ENCODE measurements at regions not wholly inside any gene's neighbourhood (a gene's known extent, or its start where the extent isn't known, plus 50 kb on each side); places are given as distances from the start of the nearest gene placed in this dataset.

DNA sequence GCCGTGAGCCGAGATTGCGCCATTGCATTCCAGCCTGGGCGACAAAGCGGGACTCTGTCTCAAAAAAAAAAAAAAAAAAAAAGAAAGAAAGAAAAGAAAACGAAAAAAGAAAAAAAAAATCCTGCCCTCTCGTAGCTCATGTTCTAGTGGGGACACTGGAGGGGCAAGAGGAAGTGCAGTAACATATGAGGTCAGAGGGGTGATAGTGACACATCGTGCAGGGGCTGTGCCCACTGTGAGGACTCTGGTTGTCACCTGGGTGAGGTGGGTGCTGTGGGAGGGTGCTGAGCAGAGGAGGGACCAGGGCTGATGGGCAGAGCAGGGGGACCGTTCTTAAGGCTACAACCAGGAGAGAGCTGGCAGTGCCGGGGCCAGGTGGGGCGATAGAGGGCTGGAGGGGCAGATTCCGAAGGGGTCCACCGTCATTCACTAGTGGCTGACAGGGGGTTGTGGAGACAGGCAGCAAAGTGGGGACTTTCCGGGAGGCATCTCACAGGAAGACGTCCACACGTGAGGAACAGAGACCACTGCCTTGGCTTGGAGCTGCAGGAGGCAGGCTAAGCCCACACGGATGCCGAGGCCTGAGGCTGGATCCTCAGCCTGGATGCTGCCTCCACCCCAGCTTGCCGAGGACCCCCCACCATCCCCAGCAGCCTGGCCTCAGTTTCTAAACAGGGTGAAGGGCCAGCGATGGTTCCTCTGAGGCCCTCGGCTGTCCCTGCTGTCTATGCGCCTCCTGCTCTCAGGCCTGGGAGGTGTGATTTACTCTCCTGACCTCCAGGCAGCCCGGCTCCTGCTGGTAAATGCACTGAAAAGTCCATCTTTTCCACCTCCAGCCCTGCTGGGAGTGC is 154.3 kb upstream of the IQSEC1 start:
- DNase-seq (ENCODE audit: low read depth), result no peak

DNA sequence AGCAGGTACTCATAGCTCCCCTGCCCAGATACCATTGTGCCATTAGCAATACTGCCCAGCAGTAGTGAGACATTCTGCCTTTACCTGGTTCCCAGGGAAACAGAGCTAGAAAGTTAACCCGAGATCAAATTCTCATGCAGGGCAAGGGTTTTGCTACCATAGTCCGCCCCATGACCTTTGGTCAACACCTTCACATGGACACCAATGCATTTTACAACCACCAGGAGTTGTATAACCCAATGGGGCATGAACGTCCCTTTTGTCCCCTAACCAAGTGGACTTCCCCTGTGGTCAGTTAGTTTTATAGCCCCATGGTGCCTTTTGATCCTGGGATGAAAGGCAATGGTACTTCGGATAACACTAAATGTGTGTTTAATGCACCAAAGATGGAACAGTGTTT is 151.7 kb upstream of the IQSEC1 start:
- DNase-seq (ENCODE audit: low read depth), result no peak

DNA sequence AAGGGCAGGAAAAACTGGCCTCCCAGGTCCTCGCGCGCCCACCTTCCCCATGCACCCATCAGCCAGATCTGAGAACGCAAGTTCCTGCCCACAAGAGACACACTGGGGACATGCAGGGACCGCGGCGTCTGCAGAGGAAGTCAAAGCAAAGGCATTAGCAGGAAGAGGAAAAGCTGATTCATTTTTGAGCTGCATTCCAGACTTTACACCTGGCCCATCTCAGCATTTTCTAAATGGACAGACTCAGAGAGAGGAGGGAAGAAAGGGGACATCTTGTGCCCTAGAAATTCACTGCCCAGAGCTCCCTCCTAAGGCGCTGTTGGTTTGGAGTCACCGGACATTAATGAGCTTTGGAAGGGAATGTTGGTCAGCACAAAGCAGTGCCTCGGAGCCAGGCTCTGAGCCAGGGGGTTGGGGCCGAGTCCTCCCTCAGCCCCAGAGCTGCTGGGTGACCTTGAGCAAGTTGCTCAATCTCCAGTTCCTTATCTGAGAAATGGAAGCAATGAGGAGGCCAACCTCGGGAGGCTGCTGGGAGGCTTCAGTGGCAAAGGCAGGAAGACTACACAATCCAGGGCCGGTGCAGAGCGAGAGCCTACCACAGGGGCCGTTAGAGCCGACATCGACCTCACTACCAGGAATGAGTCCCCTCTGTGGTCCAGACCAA is 150.5 kb upstream of the IQSEC1 start:
- no peak for DNase-seq (ENCODE audit: low read depth)

DNA sequence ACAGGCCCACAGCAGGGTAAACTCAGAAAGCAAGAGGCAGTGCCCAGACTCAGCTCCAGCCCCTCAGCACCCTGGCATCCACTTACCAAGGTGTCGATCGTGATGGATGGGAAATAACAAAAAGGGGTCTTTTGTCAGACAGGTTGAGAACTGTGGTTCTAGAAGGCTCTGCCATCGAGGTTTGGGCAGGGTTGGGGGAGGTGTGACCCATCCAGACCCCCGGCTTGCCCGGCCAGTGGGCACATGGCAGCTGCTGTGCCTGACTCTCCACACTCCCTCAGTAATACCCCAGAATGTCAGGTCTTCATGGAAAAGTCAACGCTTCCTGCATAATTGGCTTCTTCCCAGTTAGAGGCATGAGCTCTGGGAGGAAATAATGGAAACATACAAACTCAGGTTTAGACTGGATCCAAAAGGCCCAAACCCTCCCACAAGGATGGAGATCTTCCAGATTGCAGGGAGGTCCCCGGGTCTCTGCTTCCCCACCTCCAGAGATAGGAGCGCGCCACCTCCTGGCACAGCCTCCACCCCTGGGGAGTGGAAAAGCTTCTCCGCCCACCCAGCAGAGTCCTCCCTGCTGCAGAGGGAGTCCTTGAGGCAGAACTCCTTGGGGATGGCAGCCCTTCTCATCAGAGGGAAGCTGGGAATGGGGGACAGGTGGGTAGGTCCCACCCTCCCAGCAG is 149.8 kb upstream of the IQSEC1 start:
- DNase-seq (ENCODE audit: low read depth), result no peak

DNA sequence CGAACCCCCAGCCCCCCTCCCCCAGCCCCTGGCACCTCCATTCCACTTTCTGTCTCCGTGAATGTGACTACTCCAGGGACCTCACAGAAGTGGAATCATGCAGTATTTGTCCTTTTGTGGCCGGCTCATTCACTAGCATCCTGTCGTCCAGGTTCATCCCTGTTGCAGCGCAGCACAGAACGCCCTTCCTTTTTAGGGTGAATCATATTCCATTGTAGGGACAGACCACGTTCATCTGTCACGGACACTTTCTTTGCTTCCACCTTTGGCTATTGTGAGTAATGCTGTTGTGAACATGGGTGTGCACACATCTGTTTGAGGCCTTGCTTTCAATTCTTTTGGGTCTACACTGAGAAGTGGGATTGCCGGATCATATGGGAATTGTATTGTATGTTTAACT is 148.9 kb upstream of the IQSEC1 start:
- DNase-seq (ENCODE audit: low read depth), result no peak

DNA sequence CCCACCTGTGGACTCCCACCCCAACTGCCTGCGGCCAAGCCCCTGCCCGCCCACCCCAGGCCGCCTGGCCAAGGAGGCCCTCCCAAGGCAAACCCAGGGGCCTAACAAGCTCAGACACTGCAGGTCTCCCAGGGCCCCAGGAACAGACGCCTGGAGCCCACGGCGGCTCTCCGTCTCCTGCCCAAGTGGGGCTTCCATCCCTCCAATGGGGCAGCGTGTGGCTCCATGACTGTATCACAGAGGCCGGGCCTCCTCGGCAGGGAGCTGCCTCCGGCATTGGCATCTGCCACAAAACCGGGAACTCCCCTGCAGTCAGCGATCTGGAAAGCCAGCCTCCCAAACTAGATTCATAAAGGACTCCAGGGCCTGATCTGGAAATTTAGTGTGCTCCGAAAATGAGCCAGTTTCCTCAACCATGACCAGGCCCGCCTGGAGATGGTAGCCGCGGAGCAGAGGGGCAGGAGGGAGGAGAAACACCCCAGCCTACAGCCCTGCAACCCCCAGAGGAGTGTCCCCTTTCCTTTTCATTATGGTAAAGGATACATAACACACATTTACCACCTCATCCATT is 148.3 kb upstream of the IQSEC1 start:
- DNase-seq (ENCODE audit: low read depth), result no peak

DNA sequence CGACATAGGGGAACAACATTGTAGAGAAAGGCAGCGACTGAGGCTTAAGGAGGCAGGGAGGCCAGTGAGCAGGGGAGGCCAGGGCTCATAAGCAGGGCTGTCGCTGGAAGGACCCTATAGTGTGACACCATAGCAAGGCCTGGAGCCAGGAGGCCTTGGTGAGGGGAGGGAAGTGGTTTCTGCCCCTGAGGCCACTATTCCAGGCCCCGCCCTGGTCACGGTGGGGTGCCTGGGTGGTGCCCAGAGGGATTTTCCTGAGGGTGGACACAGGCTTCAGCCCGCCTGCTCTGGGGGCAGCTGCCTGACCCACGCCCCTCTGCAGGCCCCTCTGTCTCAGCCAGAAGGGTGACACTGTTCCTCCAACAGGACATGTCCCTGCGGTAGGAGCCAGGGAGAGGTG is 147.8 kb upstream of the IQSEC1 start:
- no peak for DNase-seq (ENCODE audit: low read depth)

DNA sequence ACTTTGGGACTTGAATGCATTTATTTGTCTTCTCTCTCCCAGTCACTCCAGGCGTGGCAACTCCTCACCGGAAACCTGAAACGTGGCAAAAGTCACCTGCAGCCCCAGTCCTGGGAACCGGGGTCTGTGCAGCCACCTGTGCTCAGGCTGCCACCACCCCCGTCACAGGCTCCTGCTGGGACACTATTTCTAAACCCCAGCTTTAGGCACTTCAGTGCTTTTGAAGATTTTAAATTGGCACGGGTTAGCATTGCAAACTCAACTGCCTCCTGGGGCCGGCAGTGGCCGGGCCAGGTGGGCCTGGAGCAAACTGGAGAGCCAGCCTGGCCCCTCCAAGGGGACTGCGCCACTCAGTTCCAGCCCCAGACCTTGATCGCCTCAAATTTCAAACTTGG is 146.7 kb upstream of the IQSEC1 start:
- no peak for DNase-seq (ENCODE audit: low read depth)

DNA sequence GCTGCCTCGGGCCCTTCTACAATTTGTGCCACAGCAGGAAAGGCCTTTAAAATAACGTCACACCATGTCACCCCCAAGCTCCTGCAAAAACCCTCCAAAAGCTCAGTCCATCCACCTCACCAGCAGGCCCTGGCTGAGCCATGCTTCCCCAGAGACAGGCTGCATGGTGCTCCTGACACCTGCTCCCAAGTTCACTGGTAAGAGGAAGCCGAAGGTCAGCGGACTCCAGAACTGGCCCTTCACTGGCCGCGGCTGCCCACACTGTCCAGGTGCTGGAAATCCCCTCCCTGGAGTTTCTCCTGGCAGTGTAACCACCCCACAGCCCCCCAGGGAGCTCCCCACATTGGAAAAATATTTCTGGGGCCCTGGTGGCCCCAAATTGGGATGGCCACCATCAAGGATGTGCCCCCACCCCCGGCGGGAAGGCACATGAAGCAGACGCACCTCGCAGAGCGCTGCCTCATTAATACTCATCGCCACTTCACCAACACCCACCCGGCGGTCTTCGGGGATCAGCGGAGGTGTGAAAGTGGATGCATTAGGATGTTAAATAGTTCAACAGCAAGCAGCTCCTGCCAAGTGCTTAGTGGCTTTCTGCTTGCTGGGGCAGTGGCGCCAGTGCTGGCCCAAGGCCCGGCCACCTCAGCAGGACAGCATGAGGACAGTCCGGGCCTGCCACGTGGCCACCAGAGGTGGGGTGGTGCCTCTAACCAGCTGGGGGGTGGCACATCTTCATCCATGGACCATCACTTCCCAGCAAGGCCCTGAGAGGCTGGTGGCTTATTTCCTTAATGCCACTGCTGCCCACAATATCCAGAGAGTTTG is 146.1 kb upstream of the IQSEC1 start:
- no peak for DNase-seq (ENCODE audit: low read depth)

DNA sequence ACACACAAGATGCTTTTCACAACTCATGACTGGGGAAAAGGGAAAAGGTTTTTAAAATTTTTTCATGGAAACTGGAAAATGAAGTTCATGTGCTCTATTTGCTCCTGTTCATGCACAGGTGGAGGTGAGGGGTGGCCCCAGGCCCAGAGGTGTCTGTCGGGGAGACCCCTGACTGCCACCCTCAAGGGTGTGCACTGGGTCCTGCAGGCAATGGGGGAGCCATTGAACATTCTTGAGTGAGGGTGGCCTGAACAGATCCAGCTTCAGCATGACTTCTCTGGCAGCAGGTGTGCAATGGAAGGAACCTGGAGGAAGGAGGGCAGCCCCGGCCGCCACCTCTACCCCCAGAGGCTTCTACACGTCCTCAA is 145.3 kb upstream of the IQSEC1 start:
- no peak for DNase-seq (ENCODE audit: low read depth)

DNA sequence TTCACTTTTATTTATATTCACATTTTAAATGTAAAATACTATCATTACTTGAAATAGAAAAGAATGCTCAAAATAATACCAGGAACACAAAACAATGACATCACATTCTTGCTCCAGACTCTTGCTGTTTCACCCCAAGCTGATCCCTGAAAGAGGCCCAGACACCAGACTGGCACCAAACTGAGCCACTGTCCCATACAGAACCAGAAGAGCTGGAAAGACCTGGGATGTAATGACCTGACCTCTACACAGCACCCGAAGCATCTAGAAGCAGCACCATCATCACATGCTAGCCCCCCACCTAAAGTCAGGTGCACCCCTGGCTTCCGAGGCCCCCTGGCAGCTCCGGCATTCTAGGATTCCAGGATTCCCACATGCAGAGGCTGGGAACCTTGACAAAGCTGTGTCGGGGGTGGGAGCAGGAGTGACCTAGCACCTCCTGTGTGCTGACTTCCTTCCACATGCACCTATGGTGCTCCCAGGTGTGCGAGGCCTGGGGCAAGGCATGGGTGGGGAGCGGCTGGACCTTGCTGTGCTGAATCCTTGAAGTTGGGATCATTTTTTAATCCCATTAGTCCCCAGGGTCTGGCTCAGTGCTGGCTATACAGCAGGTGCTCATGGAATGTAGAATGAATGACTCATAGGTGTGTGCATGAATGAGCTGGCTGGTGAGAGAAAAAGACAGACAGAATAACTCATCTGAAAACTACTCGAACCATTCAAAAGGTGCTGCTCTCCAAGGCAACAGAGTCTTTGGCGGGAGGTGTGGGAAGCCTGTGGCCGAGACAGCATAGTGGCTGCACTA is 144.7 kb upstream of the IQSEC1 start:
- DNase-seq (ENCODE audit: low read depth), result no peak

DNA sequence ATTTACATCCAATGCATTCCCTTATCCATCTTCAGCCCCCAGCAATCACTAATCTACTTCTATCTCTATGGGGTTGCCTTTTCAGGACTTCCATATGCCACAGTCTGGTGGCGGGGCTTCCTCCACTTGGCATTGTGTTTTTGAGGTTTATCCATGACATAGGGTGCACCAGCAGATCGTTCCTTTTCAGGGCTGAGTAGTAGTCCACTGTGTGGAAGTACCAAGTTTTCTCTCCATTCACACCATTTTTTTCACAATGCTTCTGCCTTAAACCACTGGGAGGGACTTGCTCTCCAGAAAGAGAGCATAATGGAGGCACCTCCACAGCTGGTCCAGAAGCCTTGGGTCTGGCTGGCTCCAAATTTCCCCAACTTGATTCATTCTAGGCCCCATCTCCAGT is 144.0 kb upstream of the IQSEC1 start:
- no peak for DNase-seq (ENCODE audit: low read depth)

DNA sequence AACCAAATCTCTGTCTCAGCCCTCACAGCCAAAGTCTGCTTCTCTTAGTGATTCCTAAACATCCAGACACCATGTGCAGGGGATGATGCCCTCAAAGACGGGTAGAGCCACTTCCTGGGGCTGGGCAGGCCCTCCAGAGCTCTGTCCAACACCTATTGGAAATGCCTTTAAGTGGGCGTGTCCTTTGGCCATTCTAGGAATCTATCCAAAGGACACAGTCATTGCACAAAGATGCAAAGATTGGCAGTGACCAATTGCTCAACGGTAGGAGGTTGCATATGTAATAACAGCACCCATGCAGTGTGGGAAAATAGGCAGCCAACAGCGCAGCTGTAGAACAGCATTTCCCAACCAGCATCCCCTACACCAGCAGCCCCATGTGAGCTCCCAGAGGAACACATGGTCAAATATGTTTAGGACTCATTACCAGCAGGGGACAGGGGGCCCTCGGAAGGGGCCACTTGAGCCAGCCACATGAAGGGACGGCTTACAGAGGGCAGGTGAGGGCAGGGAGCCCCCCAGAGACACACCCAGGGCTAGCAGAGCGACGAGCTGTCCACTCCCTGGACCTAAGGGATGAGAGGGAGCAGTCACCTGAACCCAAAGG is 142.8 kb upstream of the IQSEC1 start:
- DNase-seq (ENCODE audit: low read depth), result peak; percentile 48

DNA sequence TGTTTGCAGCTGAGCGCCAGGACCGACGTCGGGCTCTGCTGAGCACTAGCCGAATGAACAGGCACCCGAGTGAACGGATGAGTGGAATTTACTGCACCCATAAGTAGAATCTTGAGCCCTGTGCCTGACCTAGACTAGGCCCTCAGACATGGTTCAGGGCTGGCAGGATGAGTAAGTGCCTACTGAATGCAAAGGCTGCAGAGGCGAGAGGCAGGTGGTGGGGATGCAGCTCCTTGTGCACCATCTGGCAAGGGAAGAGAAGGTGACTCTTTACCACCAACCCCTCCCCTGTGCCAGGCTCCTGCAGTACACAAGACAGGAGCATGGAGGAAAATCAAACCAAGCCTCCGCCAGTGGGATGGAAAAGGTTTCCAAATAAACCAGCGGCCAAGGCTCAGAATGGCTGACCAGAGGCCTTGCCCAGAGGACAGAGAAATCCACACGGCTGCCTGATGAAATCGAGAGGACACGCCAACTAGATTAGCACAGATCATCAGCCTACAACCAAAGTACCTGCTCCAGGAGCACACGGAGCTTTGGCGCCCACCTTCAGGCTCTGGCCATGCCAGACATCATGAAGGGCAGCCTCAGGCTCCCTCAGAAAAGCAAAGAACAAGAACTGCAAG is 141.7 kb upstream of the IQSEC1 start:
- no peak for DNase-seq (ENCODE audit: low read depth)

DNA sequence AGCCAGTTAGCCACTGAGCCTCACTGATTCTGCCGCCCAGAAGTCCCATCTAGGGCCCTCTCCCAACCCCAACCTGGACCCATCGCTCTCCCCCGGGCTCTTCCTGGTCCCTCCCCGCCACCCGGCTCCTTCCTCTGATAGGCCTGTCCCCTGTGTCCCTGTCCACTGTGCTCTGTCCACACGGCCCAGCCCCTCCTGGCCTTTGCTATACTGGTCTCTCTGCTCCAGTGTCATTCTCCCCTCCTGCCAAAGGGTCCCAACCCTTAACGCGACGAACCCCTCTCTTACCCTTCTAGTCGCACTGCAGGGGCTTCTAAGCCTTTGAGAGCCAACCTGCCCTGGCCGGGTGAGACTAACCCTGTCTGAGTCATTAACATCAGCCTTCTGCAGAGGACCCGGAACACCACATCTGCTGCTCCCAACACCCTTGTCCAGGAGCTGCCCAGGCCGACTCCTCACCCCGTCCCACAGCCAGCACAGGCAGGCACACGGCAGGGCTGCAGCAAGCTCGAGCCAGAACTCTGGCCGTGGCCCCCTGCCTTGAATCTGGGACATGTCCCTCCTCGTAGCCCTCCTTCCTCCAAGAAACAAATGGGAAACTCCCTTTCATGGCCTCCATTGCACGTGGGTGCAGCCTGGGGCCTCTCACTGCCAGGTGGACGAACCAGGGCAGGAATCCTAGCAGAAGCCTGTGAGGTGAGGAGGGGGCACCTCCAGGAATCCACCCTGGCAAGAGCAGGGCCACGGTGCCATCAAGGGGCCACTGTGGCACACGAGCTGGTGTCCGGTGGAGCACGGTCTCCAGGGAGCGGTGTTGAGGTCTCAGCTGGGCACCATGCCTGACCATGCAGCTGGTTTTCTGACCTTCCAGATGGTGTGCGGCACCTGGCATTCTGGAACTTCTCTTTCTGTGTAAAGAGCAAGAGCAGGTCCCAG is 140.9 kb upstream of the IQSEC1 start:
- no peak for DNase-seq (ENCODE audit: low read depth)

DNA sequence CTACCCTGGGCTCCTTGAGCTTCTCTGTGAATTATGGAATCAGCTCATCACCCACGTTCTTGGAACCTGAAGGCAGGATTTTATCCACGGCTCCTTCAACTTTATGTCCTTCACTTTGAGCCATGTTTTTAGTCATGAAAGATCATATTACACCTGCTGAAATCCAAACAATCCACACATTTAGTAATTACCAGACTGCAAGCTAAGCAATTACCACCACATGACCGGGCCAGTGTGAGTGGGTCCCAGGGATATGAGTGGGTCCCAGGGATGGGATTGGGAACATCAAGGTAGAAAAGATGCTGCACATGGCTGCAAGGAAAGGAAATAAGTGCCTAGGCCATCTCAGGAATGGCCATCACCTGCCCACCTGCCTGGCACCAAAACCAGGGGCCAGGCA is 140.3 kb upstream of the IQSEC1 start:
- no peak for DNase-seq (ENCODE audit: low read depth)

DNA sequence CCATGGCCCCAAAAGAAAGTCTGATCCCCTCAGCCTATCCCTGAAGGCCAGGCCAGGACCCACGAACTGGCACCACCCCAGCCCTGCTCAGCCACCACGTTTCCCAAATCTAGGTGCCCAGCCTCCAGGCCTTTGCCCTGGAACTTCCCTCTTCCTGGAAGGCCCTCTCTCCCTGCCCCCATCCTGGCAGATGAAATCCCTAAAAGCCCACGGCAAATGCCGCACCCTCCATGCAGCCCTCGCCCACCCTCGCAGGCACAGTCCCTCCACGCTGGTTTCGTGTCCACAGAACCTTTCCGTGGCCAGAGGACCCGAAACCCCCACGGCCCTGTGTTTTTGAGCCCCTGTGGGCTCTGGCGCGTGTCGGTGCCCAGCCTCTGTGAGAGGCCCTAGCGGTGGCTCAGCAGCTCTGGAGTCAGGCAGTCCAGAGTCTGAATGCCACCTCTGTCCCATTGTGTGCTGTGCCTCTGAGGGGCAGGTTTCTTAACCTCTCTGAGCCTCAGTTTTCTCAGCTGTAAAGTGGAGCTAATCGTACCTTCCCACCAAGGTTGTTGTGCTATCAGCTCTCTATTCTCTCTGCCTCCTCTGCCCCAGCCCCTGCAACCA is 138.5 kb upstream of the IQSEC1 start:
- no peak for DNase-seq (ENCODE audit: low read depth)

DNA sequence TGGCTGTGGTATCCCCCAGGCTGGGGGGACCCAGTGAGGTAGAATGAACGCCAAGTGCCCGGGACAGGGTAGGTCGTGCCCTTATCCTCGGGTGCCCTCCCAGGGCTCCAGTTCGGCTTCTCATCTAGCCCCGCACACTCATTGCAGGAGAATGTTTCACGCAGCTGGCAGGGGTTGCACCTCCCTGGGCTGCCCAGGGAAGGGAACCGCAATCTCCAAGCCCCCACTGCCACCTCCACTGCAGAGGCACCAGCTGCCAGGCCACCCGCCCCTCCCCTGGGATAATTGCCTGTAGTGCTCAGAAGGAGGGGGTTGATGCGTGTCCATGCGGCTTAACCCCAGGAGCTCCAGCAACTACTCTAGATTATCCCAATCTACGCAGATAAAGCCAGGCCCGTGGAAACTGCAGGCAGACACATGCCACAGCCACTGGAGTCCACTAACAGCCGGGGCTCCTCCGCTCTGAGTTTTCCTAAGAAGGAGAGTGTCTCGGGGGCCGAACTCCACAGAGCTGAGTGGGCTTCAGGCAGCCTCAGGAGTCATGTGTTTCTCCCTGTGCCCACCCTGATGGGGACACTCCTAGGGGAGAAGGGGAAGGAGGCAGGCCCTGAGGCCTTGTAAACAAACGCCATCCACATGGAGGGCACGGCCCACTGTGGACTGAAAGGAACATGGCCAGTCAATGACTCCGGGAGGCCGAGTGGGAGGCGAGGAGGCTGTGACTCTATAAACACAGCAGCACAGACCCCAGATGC is 137.2 kb upstream of the IQSEC1 start:
- no peak for DNase-seq (ENCODE audit: low read depth)
